A549 (cell line): ENCODE measurements at regions not wholly inside any gene's neighbourhood (a gene's known extent, or its start where the extent isn't known, plus 50 kb on each side); places are given as distances from the start of the nearest gene placed in this dataset.
A peak's percentile ranks its signal among the peaks of the same experiment; 100 is the strongest.

Experiments
- ATAC-seq, 2 experiments: fragments of 200-7000 bp in 1 of 2; fragments of >200 bp in 1 of 2; cut with Nextera tagmentation in 1 of 2; cut with Tn5 transposase in 1 of 2; 3 replicates each; pipeline versions ENCODE4 v1.8.0 to v1.9.1; 2018 to 2020; ENCODE audit warnings: mild to moderate bottlenecking in 1 of 2, moderate library complexity in 1 of 2
- CTCF ChIA-PET: fragments of 300-600 bp; sonication (Branson Sonifier 250); formaldehyde crosslinking; extraction: SDS; loops from one replicate; lab custom pipeline; 2021; ENCODE audit warnings: antibody characterized with exemption, inconsistent platforms; lab: Yijun Ruan, JAX
- POLR2A ChIA-PET: fragments of 350-600 bp; formaldehyde crosslinking; extraction: SDS; loops from one replicate; lab custom pipeline; 2021; ENCODE audit warnings: antibody characterized with exemption, inconsistent platforms; lab: Yijun Ruan, JAX
- DNase-seq, 2 experiments: peaks; one replicate each; pipeline versions ENCODE4 v3.0.0 to v3.0.0-alpha.2; 2011 to 2016; ENCODE audit warnings: low read depth in 1 of 2, low spot score in 1 of 2
- FAIRE-seq: peaks from 2 replicates; lab custom pipeline; 2011; peaks lifted over from hg19 to GRCh38; lab: Jason Lieb, UNC
- H3K27ac ChIP-seq, 2 experiments: fragments of >200 bp; sonication (Bioruptor Twin); formaldehyde crosslinking; 3 replicates each; pipeline ENCODE4 v1.5.1; 2016 to 2017
- H3K4me1 ChIP-seq: fragments of >200 bp; sonication (Bioruptor Twin); formaldehyde crosslinking; 3 replicates; pipeline ENCODE4 v1.6.1; 2016
- H3K4me2 ChIP-seq: fragments of >200 bp; sonication (Bioruptor Twin); formaldehyde crosslinking; 3 replicates; pipeline ENCODE4 v1.6.1; 2016
- H3K4me3 ChIP-seq: fragments of >200 bp; sonication (Bioruptor Twin); formaldehyde crosslinking; 3 replicates; pipeline ENCODE4 v1.5.1; 2016
- H3K9me3 ChIP-seq: fragments of >200 bp; sonication (Bioruptor Twin); formaldehyde crosslinking; 3 replicates; pipeline ENCODE4 v1.6.1; 2016
- BCL3 ChIP-seq: fragments of >200 bp; sonication (Bioruptor Twin); formaldehyde crosslinking; IDR thresholded peaks from 3 replicates; pipeline ENCODE4 v1.6.1; 2016
- BHLHE40 ChIP-seq: IDR thresholded peaks from 2 replicates; pipeline ENCODE4 v1.6.1; 2012; ENCODE audit warnings: low read depth, low read length, inconsistent platforms
- CBX2 ChIP-seq: fragments of 200-600 bp; sonication (generic); IDR thresholded peaks from 2 replicates; pipeline ENCODE4 v1.6.1; 2016; ENCODE audit warnings: low read depth, mild to moderate bottlenecking, borderline replicate concordance
- CBX8 ChIP-seq: fragments of 200-600 bp; sonication (generic); IDR thresholded peaks from 2 replicates; pipeline ENCODE4 v1.6.1; 2016
- CEBPB ChIP-seq, 2 experiments: fragments of >200 bp in 1 of 2; sonication (Bioruptor Twin) in 1 of 2; formaldehyde crosslinking in 1 of 2; IDR thresholded peaks; 2 replicates each; pipeline ENCODE4 v1.6.1; 2012 to 2016
- CHD4 ChIP-seq: fragments of 200-600 bp; sonication (generic); IDR thresholded peaks from 2 replicates; pipeline ENCODE4 v1.6.1; 2016; ENCODE audit warnings: antibody characterized with exemption, mild to moderate bottlenecking, borderline replicate concordance
- EHMT2 ChIP-seq: fragments of 200-600 bp; sonication (generic); IDR thresholded peaks from 2 replicates; pipeline ENCODE4 v1.6.1; 2016; ENCODE audit warnings: antibody characterized with exemption, low read depth, mild to moderate bottlenecking, moderate library complexity
- FOSB ChIP-seq: fragments of 250-450 bp; sonication (Bioruptor Pico); IDR thresholded peaks from 2 replicates; pipeline ENCODE4 v1.5.0; 2020; ENCODE audit warnings: mild to moderate bottlenecking, moderate library complexity
- FOXS1 ChIP-seq: fragments of 250-450 bp; sonication (Bioruptor Pico); IDR thresholded peaks from 2 replicates; pipeline ENCODE4 v1.5.0; 2020; ENCODE audit warnings: mild to moderate bottlenecking, moderate library complexity
- HDAC2 ChIP-seq: fragments of 200-600 bp; sonication (generic); IDR thresholded peaks from 2 replicates; pipeline ENCODE4 v1.6.1; 2016
- HEYL ChIP-seq: fragments of 250-450 bp; sonication (Bioruptor Pico); IDR thresholded peaks from 2 replicates; pipeline ENCODE4 v1.8.0; 2021; ENCODE audit warnings: mild to moderate bottlenecking, moderate library complexity
- HOXB13 ChIP-seq: fragments of 250-450 bp; sonication (Bioruptor Pico); IDR thresholded peaks from 2 replicates; pipeline ENCODE4 v1.5.0; 2020; ENCODE audit warnings: low read depth, mild to moderate bottlenecking, moderate library complexity
- JUNB ChIP-seq: fragments of >200 bp; sonication (Bioruptor Twin); formaldehyde crosslinking; IDR thresholded peaks from 2 replicates; pipeline ENCODE4 v1.6.1; 2016
- MAFK ChIP-seq: fragments of 450-650 bp; IDR thresholded peaks from 2 replicates; pipeline ENCODE4 v1.6.1; 2014; ENCODE audit not compliant: partially characterized antibody
- NPAS2 ChIP-seq: fragments of 250-450 bp; sonication (Bioruptor Pico); IDR thresholded peaks from 2 replicates; pipeline ENCODE4 v1.8.0; 2022; ENCODE audit warnings: mild to moderate bottlenecking, moderate library complexity, borderline replicate concordance
- POLR2A ChIP-seq: IDR thresholded peaks from 2 replicates; pipeline ENCODE4 v1.6.1; 2012; ENCODE audit warnings: mild to moderate bottlenecking, low read length
- RARB ChIP-seq: fragments of 250-450 bp; sonication (Bioruptor Pico); IDR thresholded peaks from 2 replicates; pipeline ENCODE4 v1.8.0; 2021; ENCODE audit warnings: mild to moderate bottlenecking, moderate library complexity
- RCOR1 ChIP-seq: fragments of 150-350 bp; IDR thresholded peaks from 2 replicates; pipeline ENCODE4 v1.6.1; 2014; ENCODE audit warnings: antibody characterized with exemption, low read length, low read depth
- RFX5 ChIP-seq: fragments of 450-650 bp; IDR thresholded peaks from 2 replicates; pipeline ENCODE4 v1.7.1; 2014; ENCODE audit warnings: antibody characterized with exemption, mild to moderate bottlenecking, moderate library complexity
- SREBF2 ChIP-seq: fragments of 450-650 bp; IDR thresholded peaks from 2 replicates; pipeline ENCODE4 v1.6.1; 2014; ENCODE audit warnings: mild to moderate bottlenecking, moderate library complexity
- TP53 ChIP-seq: fragments of 250-450 bp; sonication (Bioruptor Pico); IDR thresholded peaks from 2 replicates; pipeline ENCODE4 v1.5.0; 2021; ENCODE audit warnings: mild to moderate bottlenecking, moderate library complexity
- USF2 ChIP-seq: fragments of 450-650 bp; IDR thresholded peaks from 2 replicates; pipeline ENCODE4 v1.6.1; 2014; ENCODE audit warnings: antibody characterized with exemption
- ZFP36 ChIP-seq: fragments of 450-650 bp; IDR thresholded peaks from 2 replicates; pipeline ENCODE4 v1.6.1; 2014; ENCODE audit warnings: borderline replicate concordance; ENCODE audit not compliant: partially characterized antibody
- WGBS: methylation state at CpG from one replicate; pipeline ENCODE4 v1.1.6; 2017; ENCODE audit errors: missing lambda C conversion rate; 5-methylcytosine and 5-hydroxymethylcytosine counted together
- TF ChIP-seq, protein P1 (sequence below): fragments of 200-600 bp; sonication (generic); IDR thresholded peaks from 2 replicates; pipeline ENCODE4 v1.6.1; 2016; ENCODE audit warnings: antibody characterized with exemption, mild to moderate bottlenecking, moderate library complexity
- TF ChIP-seq, protein P2 (sequence below): fragments of >200 bp; sonication (Bioruptor Twin); formaldehyde crosslinking; IDR thresholded peaks from 2 replicates; pipeline ENCODE4 v1.6.1; 2016
- TF ChIP-seq, protein P3 (sequence below): IDR thresholded peaks from 2 replicates; pipeline ENCODE4 v1.6.1; 2012; ENCODE audit warnings: low read depth, borderline replicate concordance

GRCh38 chr12:70028918-70029317 lies 203.9 kb downstream of the MYRFL start:
- ChIA-PET CTCF (no interaction called here), POLR2A (interaction anchor here (0.6 kb wide), 1 partner anchor 53 kb away, joined by 4 read pairs; no protein-coding TSS in a partner anchor)
- H3K4me3 ChIP-seq = no peak overlapping the region
- WGBS = 19% methylated on average over 2 of the region's 3 CpGs
- no peak for TF ChIP-seq CHD4
- TF ChIP-seq RARB (CRISPR knock-in tag) = no peak
- no peak for TF ChIP-seq CEBPB (IDR thresholded peaks at IDR 0.05)
- no peak for TF ChIP-seq JUNB
- no peak for TF ChIP-seq EHMT2
- TF ChIP-seq RFX5 = no peak
- TF ChIP-seq, protein P1, sequence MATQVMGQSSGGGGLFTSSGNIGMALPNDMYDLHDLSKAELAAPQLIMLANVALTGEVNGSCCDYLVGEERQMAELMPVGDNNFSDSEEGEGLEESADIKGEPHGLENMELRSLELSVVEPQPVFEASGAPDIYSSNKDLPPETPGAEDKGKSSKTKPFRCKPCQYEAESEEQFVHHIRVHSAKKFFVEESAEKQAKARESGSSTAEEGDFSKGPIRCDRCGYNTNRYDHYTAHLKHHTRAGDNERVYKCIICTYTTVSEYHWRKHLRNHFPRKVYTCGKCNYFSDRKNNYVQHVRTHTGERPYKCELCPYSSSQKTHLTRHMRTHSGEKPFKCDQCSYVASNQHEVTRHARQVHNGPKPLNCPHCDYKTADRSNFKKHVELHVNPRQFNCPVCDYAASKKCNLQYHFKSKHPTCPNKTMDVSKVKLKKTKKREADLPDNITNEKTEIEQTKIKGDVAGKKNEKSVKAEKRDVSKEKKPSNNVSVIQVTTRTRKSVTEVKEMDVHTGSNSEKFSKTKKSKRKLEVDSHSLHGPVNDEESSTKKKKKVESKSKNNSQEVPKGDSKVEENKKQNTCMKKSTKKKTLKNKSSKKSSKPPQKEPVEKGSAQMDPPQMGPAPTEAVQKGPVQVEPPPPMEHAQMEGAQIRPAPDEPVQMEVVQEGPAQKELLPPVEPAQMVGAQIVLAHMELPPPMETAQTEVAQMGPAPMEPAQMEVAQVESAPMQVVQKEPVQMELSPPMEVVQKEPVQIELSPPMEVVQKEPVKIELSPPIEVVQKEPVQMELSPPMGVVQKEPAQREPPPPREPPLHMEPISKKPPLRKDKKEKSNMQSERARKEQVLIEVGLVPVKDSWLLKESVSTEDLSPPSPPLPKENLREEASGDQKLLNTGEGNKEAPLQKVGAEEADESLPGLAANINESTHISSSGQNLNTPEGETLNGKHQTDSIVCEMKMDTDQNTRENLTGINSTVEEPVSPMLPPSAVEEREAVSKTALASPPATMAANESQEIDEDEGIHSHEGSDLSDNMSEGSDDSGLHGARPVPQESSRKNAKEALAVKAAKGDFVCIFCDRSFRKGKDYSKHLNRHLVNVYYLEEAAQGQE = peak; percentile 58
- TF ChIP-seq, all 56 proteins: peak for 1
- no peaks in the 10 kb centered on the region for H3K9me3 ChIP-seq
- no peak overlapping the region for H3K27ac ChIP-seq
- H3K4me2 ChIP-seq = no peak overlapping the region
- no peaks in the 10 kb centered on the region for H3K4me1 ChIP-seq
- FAIRE-seq (no peak), DNase-seq (no peak), ATAC-seq (no peak)

- 68% methylated on average over 3 of the region's 3 CpGs for WGBS
- FAIRE-seq = no peak
- ATAC-seq = no peak
- TF ChIP-seq, protein P2, sequence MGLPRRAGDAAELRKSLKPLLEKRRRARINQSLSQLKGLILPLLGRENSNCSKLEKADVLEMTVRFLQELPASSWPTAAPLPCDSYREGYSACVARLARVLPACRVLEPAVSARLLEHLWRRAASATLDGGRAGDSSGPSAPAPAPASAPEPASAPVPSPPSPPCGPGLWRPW = no peak
- TF ChIP-seq USF2 (no peak), TP53 (no peak), BHLHE40 (no peak), CBX2 (no peak), HEYL (CRISPR knock-in tag) (no peak), ZFP36 (no peak), HOXB13 (no peak), MAFK (no peak), SREBF2 (no peak)
- CTCF ChIA-PET = interaction anchor here (0.6 kb wide), 1 partner anchor 60 kb away, joined by 5 read pairs; no protein-coding TSS in a partner anchor
- H3K4me3 ChIP-seq = no peak overlapping the region
- no peak overlapping the region for H3K4me2 ChIP-seq
- DNase-seq = no peak
- H3K4me1 ChIP-seq = no peaks in the 10 kb centered on the region
- H3K27ac ChIP-seq = no peak overlapping the region
- POLR2A ChIA-PET = no interaction called here
- H3K9me3 ChIP-seq = no peaks in the 10 kb centered on the region
Measured at GRCh38 chr12:70031046-70031445, 206.0 kb downstream of the MYRFL start.

- no peak overlapping the region for H3K27ac ChIP-seq
- no peak overlapping the region for H3K4me3 ChIP-seq
- H3K4me1 ChIP-seq = no peaks in the 10 kb centered on the region
- TF ChIP-seq BCL3 (no peak), NPAS2 (CRISPR knock-in tag) (no peak), HEYL (CRISPR knock-in tag) (no peak), POLR2A (no peak), RARB (CRISPR knock-in tag) (no peak), RCOR1 (no peak), HDAC2 (no peak), CBX8 (no peak), FOSB (CRISPR knock-in tag) (no peak), FOXS1 (no peak)
- TF ChIP-seq, protein P3, sequence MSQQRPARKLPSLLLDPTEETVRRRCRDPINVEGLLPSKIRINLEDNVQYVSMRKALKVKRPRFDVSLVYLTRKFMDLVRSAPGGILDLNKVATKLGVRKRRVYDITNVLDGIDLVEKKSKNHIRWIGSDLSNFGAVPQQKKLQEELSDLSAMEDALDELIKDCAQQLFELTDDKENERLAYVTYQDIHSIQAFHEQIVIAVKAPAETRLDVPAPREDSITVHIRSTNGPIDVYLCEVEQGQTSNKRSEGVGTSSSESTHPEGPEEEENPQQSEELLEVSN = no peak
- ChIA-PET POLR2A (no interaction called here), CTCF (no interaction called here)
- no peak overlapping the region for H3K4me2 ChIP-seq
- ATAC-seq (no peak), DNase-seq (no peak), FAIRE-seq (no peak)
- H3K9me3 ChIP-seq = no peaks in the 10 kb centered on the region
Measured at GRCh38 chr12:70032076-70032475, 207.0 kb downstream of the MYRFL start.
